AG04449 (cell line): ENCODE measurements at regions not wholly inside any gene's neighbourhood (a gene's known extent, or its start where the extent isn't known, plus 50 kb on each side); places are given as distances from the start of the nearest gene placed in this dataset.

ENCODE experiments used
- CTCF ChIA-PET: fragments of 350-600 bp; formaldehyde crosslinking; extraction: SDS; loops from one replicate; lab custom pipeline; 2021; ENCODE audit warnings: antibody characterized with exemption; lab: Yijun Ruan, JAX
- POLR2A ChIA-PET: fragments of 400-600, 350-600 bp; formaldehyde crosslinking; extraction: SDS; loops from one replicate; lab custom pipeline; 2020; ENCODE audit warnings: antibody characterized with exemption, inconsistent platforms; lab: Yijun Ruan, JAX
- DNase-seq: peaks from one replicate; pipeline ENCODE4 v3.0.0-alpha.2; 2010; ENCODE audit warnings: low read depth, low spot score
- H3K4me3 ChIP-seq: 2 replicates; pipeline ENCODE4 v1.5.1; 2011; ENCODE audit warnings: low read depth, mild to moderate bottlenecking, control low read depth, low read length
- CTCF ChIP-seq: IDR thresholded peaks from one replicate; pipeline ENCODE4 v1.5.1; 2011; ENCODE audit warnings: mild to moderate bottlenecking, moderate library complexity, low read length, control low read depth, inconsistent platforms; ENCODE audit not compliant: insufficient read depth; ENCODE audit errors: missing control alignments

- no peak for TF ChIP-seq CTCF
- no peak overlapping the region for H3K4me3 ChIP-seq
- CTCF ChIA-PET = no interaction called here
- POLR2A ChIA-PET = no interaction called here
- no peak for DNase-seq
These were observed 1241.1 kb upstream of the LRRTM1 start for GRCh38 chr2:81545626-81546025.

GRCh38 chr2:81542119-81542518 lies 1237.6 kb upstream of the LRRTM1 start:
- H3K4me3 ChIP-seq = no peak overlapping the region
- TF ChIP-seq CTCF = no peak
- no peak for DNase-seq
- CTCF ChIA-PET = no interaction called here
- POLR2A ChIA-PET = no interaction called here

GRCh38 chr2:81529944-81530343 lies 1225.4 kb upstream of the LRRTM1 start:
- ChIA-PET POLR2A (no interaction called here), CTCF (no interaction called here)
- H3K4me3 ChIP-seq = no peak overlapping the region
- TF ChIP-seq CTCF = no peak
- no peak for DNase-seq

GRCh38 chr2:81528852-81529480 lies 1224.4 kb upstream of the LRRTM1 start:
- CTCF ChIA-PET = no interaction called here
- no peak for DNase-seq
- no peak for TF ChIP-seq CTCF
- no peak overlapping the region for H3K4me3 ChIP-seq
- POLR2A ChIA-PET = no interaction called here

- ChIA-PET POLR2A (interaction anchor here (0.6 kb wide), 1 partner anchor 1783 kb away, joined by 3 read pairs; no protein-coding TSS in a partner anchor), CTCF (no interaction called here)
- no peak for DNase-seq
- no peak for TF ChIP-seq CTCF
- H3K4me3 ChIP-seq = no peak overlapping the region
These were observed 1218.8 kb upstream of the LRRTM1 start for GRCh38 chr2:81523344-81523743.

GRCh38 chr2:81513328-81513727 lies 1208.8 kb upstream of the LRRTM1 start:
- DNase-seq = no peak
- POLR2A ChIA-PET = no interaction called here
- no peak for TF ChIP-seq CTCF
- no peak overlapping the region for H3K4me3 ChIP-seq
- CTCF ChIA-PET = no interaction called here
